ENCODE measurements at regions not wholly inside any gene's neighbourhood (a gene's known extent, or its start where the extent isn't known, plus 50 kb on each side); places are given as distances from the start of the nearest gene placed in this dataset.

GRCh38 chr1:164311377-164311776, 247.6 kb upstream of the PBX1 start:
- TF ChIP-seq CTCF (conservative IDR thresholded peaks at IDR 0.05 in 1 of 2, IDR thresholded peaks at IDR 0.05 in 1 of 2; ENCODE audit: extremely low read depth in 1 of 2, insufficient read depth in 1 of 2, low read depth in 1 of 2, low read length in 2 of 2) (no peak), EZH2 (IDR thresholded peaks at IDR 0.05; ENCODE audit: borderline replicate concordance, low read length) (no peak)
